ENCODE measurements at regions not wholly inside any gene's neighbourhood (a gene's known extent, or its start where the extent isn't known, plus 50 kb on each side); places are given as distances from the start of the nearest gene placed in this dataset.

- no peak overlapping the region for H3K4me3 ChIP-seq
- no peaks in the 10 kb centered on the region for H4K20me1 ChIP-seq (ENCODE audit: control insufficient read depth, insufficient read depth)
- intact Hi-C loops (cut with micrococcal nuclease; ENCODE audit: unreplicated experiment) (no loop called here), in situ Hi-C loops (cut with MboI) (no loop called here)
- ATAC-seq (no peak), FAIRE-seq (no peak), DNase-seq (ENCODE audit: low read depth, low spot score) (no peak)
- no peak for TF ChIP-seq CHD2 (IDR thresholded peaks at IDR 0.05; ENCODE audit: borderline replicate concordance, low read depth, low read length)
- no peak for TF ChIP-seq NRF1 (conservative IDR thresholded peaks at IDR 0.05; ENCODE audit: low read depth, low read length)
- no peak for TF ChIP-seq CEBPZ (IDR thresholded peaks at IDR 0.05; ENCODE audit: low read depth, low read length)
- TF ChIP-seq ZNF592 (IDR thresholded peaks at IDR 0.05): no peak
- no peaks in the 10 kb centered on the region for H3K9me3 ChIP-seq (replicated peaks; ENCODE audit: control insufficient read depth, insufficient read depth, low read length)
- H3K9ac ChIP-seq (ENCODE audit: control insufficient read depth, insufficient read depth, low read length): no peak overlapping the region
- no peak overlapping the region for H3K27ac ChIP-seq (ENCODE audit: control insufficient read depth, insufficient read depth)
- 6% methylated on average over 1 of the region's 1 CpG for WGBS (ENCODE audit: insufficient coverage, insufficient replicate concordance, low lambda C conversion rate, missing lambda C conversion rate)
- ChIA-PET CTCF (no interaction called here), RAD21 (ENCODE audit: unreplicated experiment) (no interaction called here), SMC1A (ENCODE audit: uncharacterized antibody, unreplicated experiment) (interaction anchor here (0.9 kb wide), 1 partner anchor 14 kb away, joined by 4 read pairs; no protein-coding TSS in a partner anchor), POLR2A (no interaction called here)
- no peaks in the 10 kb centered on the region for H3K27me3 ChIP-seq (replicated peaks in 1 of 2; ENCODE audit: control insufficient read depth in 2 of 2, insufficient read depth in 2 of 2, low read length in 1 of 2)
- H3K79me2 ChIP-seq (ENCODE audit: control insufficient read depth, insufficient read depth, low read length): no peaks in the 10 kb centered on the region
- no peak overlapping the region for H2AFZ ChIP-seq (ENCODE audit: control insufficient read depth, low read depth, low read length)
- H3K36me3 ChIP-seq (ENCODE audit: control insufficient read depth in 2 of 2, insufficient read depth in 2 of 2, low read length in 1 of 2): no peaks in the 10 kb centered on the region
- H3K4me1 ChIP-seq (ENCODE audit: control insufficient read depth, insufficient read depth, low read length): no peaks in the 10 kb centered on the region
- H3K4me2 ChIP-seq (ENCODE audit: control insufficient read depth, insufficient read depth): no peak overlapping the region
- BruUV-seq (replicated peaks): no TSS peak
These were observed 829.4 kb downstream of the EPHA7 start for GRCh38 chr6:92589996-92590395.

Measured in GM12878 (cell line).